ENCODE measurements at regions not wholly inside any gene's neighbourhood (a gene's known extent, or its start where the extent isn't known, plus 50 kb on each side); places are given as distances from the start of the nearest gene placed in this dataset.

DNA sequence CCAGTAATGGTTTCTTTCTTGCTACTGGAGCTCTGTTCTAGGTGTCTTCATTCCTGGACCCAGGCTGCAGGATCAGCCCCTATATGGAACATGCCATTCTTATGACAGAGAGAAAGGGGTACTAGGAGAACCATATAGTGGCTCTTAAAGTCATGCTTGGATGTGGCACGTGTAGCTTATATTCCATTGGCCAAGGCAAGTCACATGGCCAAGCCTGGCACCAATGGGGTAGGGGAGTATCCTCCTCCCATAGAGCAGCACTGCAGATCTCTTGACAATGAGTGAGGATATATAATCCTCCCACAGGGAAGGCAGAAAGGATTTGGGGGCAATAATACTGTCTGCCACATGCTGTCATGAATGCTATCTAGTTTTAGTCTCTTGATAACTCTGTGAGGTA is 193.3 kb downstream of the PALM2AKAP2 start:
- dilution Hi-C loops (cut with MboI; ENCODE audit: extremely low pct_ligation_motif_present, low sequenced_read_pairs) = no loop called here
- no peak for TF ChIP-seq EZH2 (IDR thresholded peaks at IDR 0.05; ENCODE audit: borderline replicate concordance, low read depth, low read length, severe bottlenecking)
- no peak for TF ChIP-seq GATA2 (IDR thresholded peaks at IDR 0.05; ENCODE audit: insufficient read depth, insufficient read length, low read depth, low read length)
- no peak for TF ChIP-seq POLR2A (IDR thresholded peaks at IDR 0.05; ENCODE audit: low read depth, low read length)
- TF ChIP-seq, protein P1, sequence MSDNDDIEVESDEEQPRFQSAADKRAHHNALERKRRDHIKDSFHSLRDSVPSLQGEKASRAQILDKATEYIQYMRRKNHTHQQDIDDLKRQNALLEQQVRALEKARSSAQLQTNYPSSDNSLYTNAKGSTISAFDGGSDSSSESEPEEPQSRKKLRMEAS (IDR thresholded peaks at IDR 0.05; ENCODE audit: insufficient read depth, insufficient read length) = no peak
- TF ChIP-seq, protein P2, sequence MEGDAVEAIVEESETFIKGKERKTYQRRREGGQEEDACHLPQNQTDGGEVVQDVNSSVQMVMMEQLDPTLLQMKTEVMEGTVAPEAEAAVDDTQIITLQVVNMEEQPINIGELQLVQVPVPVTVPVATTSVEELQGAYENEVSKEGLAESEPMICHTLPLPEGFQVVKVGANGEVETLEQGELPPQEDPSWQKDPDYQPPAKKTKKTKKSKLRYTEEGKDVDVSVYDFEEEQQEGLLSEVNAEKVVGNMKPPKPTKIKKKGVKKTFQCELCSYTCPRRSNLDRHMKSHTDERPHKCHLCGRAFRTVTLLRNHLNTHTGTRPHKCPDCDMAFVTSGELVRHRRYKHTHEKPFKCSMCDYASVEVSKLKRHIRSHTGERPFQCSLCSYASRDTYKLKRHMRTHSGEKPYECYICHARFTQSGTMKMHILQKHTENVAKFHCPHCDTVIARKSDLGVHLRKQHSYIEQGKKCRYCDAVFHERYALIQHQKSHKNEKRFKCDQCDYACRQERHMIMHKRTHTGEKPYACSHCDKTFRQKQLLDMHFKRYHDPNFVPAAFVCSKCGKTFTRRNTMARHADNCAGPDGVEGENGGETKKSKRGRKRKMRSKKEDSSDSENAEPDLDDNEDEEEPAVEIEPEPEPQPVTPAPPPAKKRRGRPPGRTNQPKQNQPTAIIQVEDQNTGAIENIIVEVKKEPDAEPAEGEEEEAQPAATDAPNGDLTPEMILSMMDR (IDR thresholded peaks at IDR 0.05; ENCODE audit: extremely low read depth in 1 of 2, insufficient read depth in 1 of 2, low read depth in 1 of 2, low read length in 2 of 2) = no peak
- TF ChIP-seq MYC (IDR thresholded peaks at IDR 0.05; ENCODE audit: low read depth, low read length) = no peak
- TF ChIP-seq FOS (IDR thresholded peaks at IDR 0.05; ENCODE audit: borderline replicate concordance, insufficient read depth, low read length) = no peak
- POLR2A ChIA-PET = no interaction called here
- Histone ChIP-seq H3K9me3 (replicated peaks; ENCODE audit: control insufficient read depth, insufficient read depth, low read length) (no peaks in the 10 kb centered on the region), H3K36me3 (ENCODE audit: control insufficient read depth in 2 of 2, extremely low read depth in 1 of 2, insufficient read depth in 2 of 2, low read length in 2 of 2) (no peaks in the 10 kb centered on the region), H3K4me2 (ENCODE audit: insufficient read depth, low read length) (no peak overlapping the region), H4K20me1 (replicated peaks; ENCODE audit: control insufficient read depth, extremely low read depth, insufficient read depth, low read length) (no peaks in the 10 kb centered on the region), H3K9ac (replicated peaks; ENCODE audit: extremely low read depth, insufficient read depth, low read length) (no peak overlapping the region), H3K27me3 (ENCODE audit: control insufficient read depth in 2 of 2, insufficient read depth in 2 of 2, low read length in 2 of 2) (no peaks in the 10 kb centered on the region), H2AFZ (ENCODE audit: low read depth, low read length) (no peak overlapping the region), H3K79me2 (ENCODE audit: control insufficient read depth, insufficient read depth, low read length) (no peaks in the 10 kb centered on the region), H3K4me1 (ENCODE audit: control insufficient read depth, extremely low read depth, insufficient read depth, low read length) (peaks cover 20% of the 10 kb centered on the region), H3K9me1 (replicated peaks; ENCODE audit: control insufficient read depth, extremely low read depth, insufficient read depth, low read length) (no peaks in the 10 kb centered on the region), H3K4me3 (replicated peaks in 1 of 3; ENCODE audit: insufficient read depth in 1 of 3, low read depth in 1 of 3, low read length in 3 of 3) (no peak overlapping the region), H3K27ac (ENCODE audit: insufficient read depth, low read depth, low read length) (no peak overlapping the region)
- no peak for DNase-seq (ENCODE audit: low read depth, low spot score)
- intact Hi-C loops (cut with micrococcal nuclease) = no loop called here
- FAIRE-seq = no peak
- BruUV-seq (replicated peaks) = no TSS peak
- CTCF ChIA-PET = interaction anchor here (0.9 kb wide), 1 partner anchor 70 kb away, joined by 3 read pairs; no protein-coding TSS in a partner anchor

Measured in endothelial cell of umbilical vein (primary cell).